Loucy (cell line): ENCODE measurements at regions not wholly inside any gene's neighbourhood (a gene's known extent, or its start where the extent isn't known, plus 50 kb on each side); places are given as distances from the start of the nearest gene placed in this dataset.

Source experiments
- H2AFZ ChIP-seq: fragments of 200-600 bp; sonication (generic); 2 replicates; pipeline ENCODE4 v1.6.0; 2016; ENCODE audit warnings: antibody characterized with exemption, mild to moderate bottlenecking, low read length, moderate library complexity
- H3F3A ChIP-seq: fragments of 200-600 bp; 2 replicates; pipeline ENCODE4 v1.6.0; 2016; ENCODE audit warnings: antibody characterized with exemption, low read depth, mild to moderate bottlenecking
- H3K27me3 ChIP-seq: fragments of 200-600 bp; sonication (generic); 2 replicates; pipeline ENCODE4 v1.6.1; 2014; ENCODE audit warnings: low read length, mild to moderate bottlenecking; ENCODE audit not compliant: insufficient read depth, poor library complexity, severe bottlenecking
- H3K36me3 ChIP-seq: fragments of 200-600 bp; sonication (generic); 2 replicates; pipeline ENCODE4 v1.6.1; 2016; ENCODE audit warnings: low read length; ENCODE audit not compliant: insufficient read depth
- H3K4me1 ChIP-seq: fragments of 200-600 bp; sonication (generic); 2 replicates; pipeline ENCODE4 v1.5.1; 2014; ENCODE audit warnings: low read length, mild to moderate bottlenecking; ENCODE audit not compliant: insufficient read depth, poor library complexity, severe bottlenecking
- H3K4me2 ChIP-seq: fragments of 200-600 bp; sonication (generic); 2 replicates; pipeline ENCODE4 v1.6.0; 2014; ENCODE audit warnings: antibody characterized with exemption, low read length, low read depth, mild to moderate bottlenecking; ENCODE audit not compliant: poor library complexity, severe bottlenecking
- H3K4me3 ChIP-seq: fragments of 200-600 bp; sonication (generic); 2 replicates; pipeline ENCODE4 v1.5.1; 2014; ENCODE audit warnings: low read length, mild to moderate bottlenecking, mixed read lengths; ENCODE audit not compliant: poor library complexity, severe bottlenecking
- H3K79me2 ChIP-seq: fragments of 200-600 bp; sonication (generic); 2 replicates; pipeline ENCODE4 v1.6.1; 2014; ENCODE audit warnings: low read length; ENCODE audit not compliant: insufficient read depth
- H3K9ac ChIP-seq: fragments of 200-600 bp; sonication (generic); 2 replicates; pipeline ENCODE4 v1.6.0; 2014; ENCODE audit warnings: mild to moderate bottlenecking, low read depth, low read length, moderate library complexity; ENCODE audit not compliant: poor library complexity, severe bottlenecking
- H3K9me2 ChIP-seq: fragments of 200-600 bp; sonication (generic); replicated peaks from 2 replicates; pipeline ENCODE4 v1.6.1; 2016; ENCODE audit warnings: low read depth, low read length, mixed read lengths
- H3K9me3 ChIP-seq: fragments of 200-600 bp; sonication (generic); 2 replicates; pipeline ENCODE4 v1.6.1; 2014; ENCODE audit warnings: mild to moderate bottlenecking, antibody characterized with exemption, low read length, low read depth; ENCODE audit not compliant: insufficient read depth
- H4K20me1 ChIP-seq: fragments of 200-600 bp; sonication (generic); 2 replicates; pipeline ENCODE4 v1.6.0; 2014; ENCODE audit warnings: antibody characterized with exemption, low read length, mild to moderate bottlenecking; ENCODE audit not compliant: insufficient read depth, poor library complexity, severe bottlenecking
- EZH2phosphoT487 ChIP-seq: fragments of 200-600 bp; IDR thresholded peaks from 2 replicates; pipeline ENCODE4 v1.6.1; 2018; ENCODE audit warnings: antibody characterized with exemption, mild to moderate bottlenecking, moderate library complexity, borderline replicate concordance
- TF ChIP-seq, protein P1 (sequence below): fragments of 200-600 bp; sonication (generic); conservative IDR thresholded peaks from 2 replicates; pipeline ENCODE4 v1.5.1; 2014; ENCODE audit warnings: mild to moderate bottlenecking, antibody characterized with exemption, low read length

DNA sequence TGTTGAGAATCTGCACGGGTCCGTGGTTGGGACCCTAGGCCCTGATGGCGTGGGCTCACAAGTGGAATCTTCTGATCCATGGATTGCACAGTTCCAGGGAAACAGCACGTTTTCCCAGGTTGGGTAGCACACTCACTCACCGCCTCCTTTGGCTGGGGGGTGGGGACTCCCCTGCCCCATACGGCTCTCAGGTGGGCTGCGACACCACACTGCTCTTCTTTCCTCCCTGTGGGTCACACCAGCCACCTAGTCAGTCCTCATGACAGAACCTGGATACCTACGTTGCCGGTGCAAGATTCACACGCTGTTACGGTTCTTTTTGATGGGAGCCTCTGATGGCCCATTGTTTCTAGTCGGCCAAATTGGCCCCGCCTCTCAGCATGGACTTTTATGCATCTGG lies 312.0 kb downstream of the MMUT start:
- TF ChIP-seq, protein P1, sequence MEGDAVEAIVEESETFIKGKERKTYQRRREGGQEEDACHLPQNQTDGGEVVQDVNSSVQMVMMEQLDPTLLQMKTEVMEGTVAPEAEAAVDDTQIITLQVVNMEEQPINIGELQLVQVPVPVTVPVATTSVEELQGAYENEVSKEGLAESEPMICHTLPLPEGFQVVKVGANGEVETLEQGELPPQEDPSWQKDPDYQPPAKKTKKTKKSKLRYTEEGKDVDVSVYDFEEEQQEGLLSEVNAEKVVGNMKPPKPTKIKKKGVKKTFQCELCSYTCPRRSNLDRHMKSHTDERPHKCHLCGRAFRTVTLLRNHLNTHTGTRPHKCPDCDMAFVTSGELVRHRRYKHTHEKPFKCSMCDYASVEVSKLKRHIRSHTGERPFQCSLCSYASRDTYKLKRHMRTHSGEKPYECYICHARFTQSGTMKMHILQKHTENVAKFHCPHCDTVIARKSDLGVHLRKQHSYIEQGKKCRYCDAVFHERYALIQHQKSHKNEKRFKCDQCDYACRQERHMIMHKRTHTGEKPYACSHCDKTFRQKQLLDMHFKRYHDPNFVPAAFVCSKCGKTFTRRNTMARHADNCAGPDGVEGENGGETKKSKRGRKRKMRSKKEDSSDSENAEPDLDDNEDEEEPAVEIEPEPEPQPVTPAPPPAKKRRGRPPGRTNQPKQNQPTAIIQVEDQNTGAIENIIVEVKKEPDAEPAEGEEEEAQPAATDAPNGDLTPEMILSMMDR, result no peak
- no peak for TF ChIP-seq EZH2phosphoT487
- Histone ChIP-seq H3K4me2 (no peak overlapping the region), H4K20me1 (no peaks in the 10 kb centered on the region), H3K27me3 (no peaks in the 10 kb centered on the region), H3K4me3 (no peak overlapping the region), H3K9me2 (no peaks in the 10 kb centered on the region), H3K9me3 (no peaks in the 10 kb centered on the region), H3K9ac (no peak overlapping the region), H3K36me3 (no peaks in the 10 kb centered on the region), H3F3A (no peaks in the 10 kb centered on the region), H2AFZ (no peak overlapping the region), H3K4me1 (no peaks in the 10 kb centered on the region), H3K79me2 (no peaks in the 10 kb centered on the region)

DNA sequence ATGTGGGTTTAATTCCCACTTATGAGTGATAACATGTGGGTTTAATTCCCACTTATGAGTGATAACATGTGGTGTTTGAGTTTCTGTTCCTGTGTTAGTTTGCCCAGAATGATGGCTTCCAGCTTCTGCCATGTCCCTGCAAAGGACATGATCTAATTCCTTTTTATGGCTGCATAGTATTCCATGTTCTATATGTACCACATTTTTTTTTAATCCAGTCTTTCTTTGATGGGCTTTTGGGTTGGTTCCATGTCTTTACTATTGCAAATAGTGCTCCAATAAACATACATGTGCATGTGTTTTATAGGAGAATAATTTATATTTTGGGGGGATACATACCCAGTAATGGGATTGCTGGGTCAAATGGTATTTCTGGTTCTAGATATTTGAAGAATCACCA lies 317.8 kb downstream of the MMUT start:
- Histone ChIP-seq H3K9me3 (no peaks in the 10 kb centered on the region), H3K9me2 (no peaks in the 10 kb centered on the region), H3K36me3 (no peaks in the 10 kb centered on the region), H3K4me2 (no peak overlapping the region), H4K20me1 (no peaks in the 10 kb centered on the region), H3K27me3 (no peaks in the 10 kb centered on the region), H3K79me2 (no peaks in the 10 kb centered on the region), H2AFZ (no peak overlapping the region), H3F3A (no peaks in the 10 kb centered on the region), H3K4me1 (no peaks in the 10 kb centered on the region), H3K9ac (no peak overlapping the region), H3K4me3 (no peak overlapping the region)
- no peak for TF ChIP-seq EZH2phosphoT487
- TF ChIP-seq, protein P1, result no peak

DNA sequence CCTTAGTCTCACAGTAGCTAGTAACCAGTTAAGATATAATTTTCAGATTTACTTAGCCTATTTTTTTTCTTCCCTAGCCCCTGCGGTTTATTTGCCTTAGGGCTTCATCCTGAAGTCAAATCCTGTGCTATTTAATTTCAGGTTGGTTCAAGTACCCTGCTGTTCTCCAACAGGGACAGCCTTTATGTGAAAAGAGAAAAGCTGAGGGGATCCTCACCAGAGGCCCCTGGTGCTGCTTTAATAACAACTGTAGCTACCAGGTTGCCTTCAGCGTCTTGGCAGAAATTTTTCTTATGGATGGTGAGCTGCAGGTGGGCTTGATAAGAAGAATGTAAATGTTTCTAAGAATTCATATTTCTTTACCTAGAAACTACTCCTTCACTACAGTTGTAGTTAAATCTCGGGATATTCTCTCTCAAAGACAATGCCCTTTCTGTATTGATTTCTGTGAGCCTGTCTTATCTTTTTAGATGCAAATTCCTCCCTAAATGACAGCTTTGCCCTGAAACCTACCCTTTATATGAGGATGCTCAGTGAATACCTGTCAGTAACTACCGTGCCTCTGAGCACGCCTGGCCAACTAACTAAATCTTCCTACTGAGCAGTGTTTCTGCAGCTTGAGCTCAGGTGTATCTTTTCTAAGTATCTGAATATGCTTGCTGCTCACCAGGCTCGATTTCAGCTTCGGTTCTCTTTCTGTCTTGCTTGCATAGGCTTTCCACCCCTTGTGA lies 320.5 kb downstream of the MMUT start:
- H3F3A ChIP-seq, result no peaks in the 10 kb centered on the region
- no peaks in the 10 kb centered on the region for H3K27me3 ChIP-seq
- no peak overlapping the region for H3K4me2 ChIP-seq
- TF ChIP-seq, protein P1, result no peak
- no peak for TF ChIP-seq EZH2phosphoT487
- H3K9me2 ChIP-seq, result no peaks in the 10 kb centered on the region
- no peaks in the 10 kb centered on the region for H3K36me3 ChIP-seq
- no peaks in the 10 kb centered on the region for H3K9me3 ChIP-seq
- no peak overlapping the region for H2AFZ ChIP-seq
- no peak overlapping the region for H3K4me3 ChIP-seq
- H3K79me2 ChIP-seq, result no peaks in the 10 kb centered on the region
- no peaks in the 10 kb centered on the region for H3K4me1 ChIP-seq
- no peak overlapping the region for H3K9ac ChIP-seq
- no peaks in the 10 kb centered on the region for H4K20me1 ChIP-seq
